Peyer's patch (tissue), 4 donors: ENCODE measurements at regions not wholly inside any gene's neighbourhood (a gene's known extent, or its start where the extent isn't known, plus 50 kb on each side); places are given as distances from the start of the nearest gene placed in this dataset.

Experiments
- DNase-seq, 3 donors: peaks; one replicate each; pipeline ENCODE4 v3.0.0-alpha.2; 2017 to 2019
- H3K27ac ChIP-seq, 4 donors: fragments of 200-600 bp; sonication (generic); one replicate each; pipeline ENCODE4 v1.5.1; 2016 to 2019
- H3K27me3 ChIP-seq, 2 donors: fragments of 200-600 bp; sonication (generic); one replicate each; pipeline ENCODE4 v1.5.1; 2019
- H3K36me3 ChIP-seq, 3 donors: fragments of 200-600 bp; sonication (generic); one replicate each; pipeline ENCODE4 v1.5.1; 2016 to 2019
- H3K4me1 ChIP-seq, 4 donors: fragments of 200-600 bp; sonication (generic); one replicate each; pipeline ENCODE4 v1.5.1; 2016 to 2019
- H3K4me3 ChIP-seq, 4 donors: fragments of 200-600 bp; sonication (generic); 1 replicate in 3 of 4; 2 replicates in 1 of 4; pipeline ENCODE4 v1.5.1; 2016 to 2019; ENCODE audit warnings: mild to moderate bottlenecking in 1 of 4
- H3K9me3 ChIP-seq, 4 donors: fragments of 200-600 bp; sonication (generic); one replicate each; pipeline ENCODE4 v1.5.1; 2016 to 2019; ENCODE audit warnings: mild to moderate bottlenecking in 1 of 4
- CTCF ChIP-seq, 6 experiments: fragments of 450-650 bp in 4 of 6; fragments of 200-600 bp in 2 of 6; sonication (generic) in 1 of 6; IDR thresholded peaks; one replicate each; pipeline ENCODE4 v1.5.1; 2017 to 2019; ENCODE audit warnings: antibody characterized with exemption in 6 of 6, mild to moderate bottlenecking in 3 of 6, moderate library complexity in 1 of 6
- POLR2A ChIP-seq, 2 donors: fragments of 450-650 bp; IDR thresholded peaks; one replicate each; pipeline ENCODE4 v1.5.1; 2017; ENCODE audit warnings: antibody characterized with exemption in 2 of 2, mild to moderate bottlenecking in 2 of 2, moderate library complexity in 2 of 2

GRCh38 chr5:125148706-125149105 is 402.3 kb upstream of the ZNF608 start:
- Histone ChIP-seq H3K27ac (no peak overlapping the region), H3K4me1 (no peaks in the 10 kb centered on the region), H3K9me3 (no peaks in the 10 kb centered on the region), H3K4me3 (no peak overlapping the region), H3K27me3 (no peaks in the 10 kb centered on the region), H3K36me3 (no peaks in the 10 kb centered on the region)
- TF ChIP-seq POLR2A (IDR thresholded peaks at IDR 0.05) (no peak), CTCF (IDR thresholded peaks at IDR 0.05) (no peak)
- DNase-seq = no peak

GRCh38 chr5:125149110-125149509 is 402.7 kb upstream of the ZNF608 start:
- no peak for DNase-seq
- H3K9me3 ChIP-seq = no peaks in the 10 kb centered on the region
- no peaks in the 10 kb centered on the region for H3K27me3 ChIP-seq
- H3K4me3 ChIP-seq = no peak overlapping the region
- H3K36me3 ChIP-seq = no peaks in the 10 kb centered on the region
- H3K4me1 ChIP-seq = no peaks in the 10 kb centered on the region
- TF ChIP-seq POLR2A (IDR thresholded peaks at IDR 0.05) (no peak), CTCF (IDR thresholded peaks at IDR 0.05) (no peak)
- no peak overlapping the region for H3K27ac ChIP-seq

GRCh38 chr5:125149527-125149926 is 403.1 kb upstream of the ZNF608 start:
- no peak overlapping the region for H3K4me3 ChIP-seq
- no peaks in the 10 kb centered on the region for H3K36me3 ChIP-seq
- no peak for DNase-seq
- no peak for TF ChIP-seq CTCF (IDR thresholded peaks at IDR 0.05)
- H3K9me3 ChIP-seq = no peaks in the 10 kb centered on the region
- H3K27me3 ChIP-seq = no peaks in the 10 kb centered on the region
- no peaks in the 10 kb centered on the region for H3K4me1 ChIP-seq
- H3K27ac ChIP-seq = no peak overlapping the region

GRCh38 chr5:125150041-125150669 is 403.7 kb upstream of the ZNF608 start:
- Histone ChIP-seq H3K9me3 (no peaks in the 10 kb centered on the region), H3K27me3 (no peaks in the 10 kb centered on the region), H3K4me1 (no peaks in the 10 kb centered on the region), H3K36me3 (no peaks in the 10 kb centered on the region), H3K4me3 (no peak overlapping the region), H3K27ac (no peak overlapping the region)
- TF ChIP-seq POLR2A (IDR thresholded peaks at IDR 0.05) = no peak
- TF ChIP-seq CTCF (IDR thresholded peaks at IDR 0.05) = no peak
- no peak for DNase-seq

GRCh38 chr5:125151150-125151900 is 404.9 kb upstream of the ZNF608 start:
- Histone ChIP-seq H3K4me1 (no peaks in the 10 kb centered on the region), H3K27ac (no peak overlapping the region), H3K9me3 (no peaks in the 10 kb centered on the region), H3K36me3 (no peaks in the 10 kb centered on the region), H3K4me3 (no peak overlapping the region), H3K27me3 (no peaks in the 10 kb centered on the region)
- TF ChIP-seq CTCF (IDR thresholded peaks at IDR 0.05) (no peak), POLR2A (IDR thresholded peaks at IDR 0.05) (no peak)
- no peak for DNase-seq
